H1 (cell line): ENCODE measurements at regions not wholly inside any gene's neighbourhood (a gene's known extent, or its start where the extent isn't known, plus 50 kb on each side); places are given as distances from the start of the nearest gene placed in this dataset.

Source experiments
- CTCF ChIA-PET: fragments of 300-600 bp; sonication (Branson Sonifier 250); formaldehyde crosslinking; loops from one replicate; lab custom pipeline; 2021; ENCODE audit not compliant: partially characterized antibody; lab: Charles Lee
- POLR2A ChIA-PET: fragments of 300-600 bp; sonication (Branson Sonifier 250); formaldehyde crosslinking; loops from one replicate; lab custom pipeline; 2021; ENCODE audit warnings: inconsistent platforms; ENCODE audit not compliant: partially characterized antibody; lab: Charles Lee
- DNase-seq, 2 experiments: peaks; one replicate each; pipeline versions ENCODE4 v3.0.0 to v3.0.0-alpha.2; 2010 to 2022; ENCODE audit warnings: low spot score in 2 of 2, low read depth in 1 of 2, mixed read lengths in 1 of 2
- FAIRE-seq: peaks from 2 replicates; lab custom pipeline; 2011; peaks lifted over from hg19 to GRCh38; lab: Jason Lieb, UNC
- H2AFZ ChIP-seq: 2 replicates; pipeline ENCODE4 v1.8.1; 2012; ENCODE audit warnings: low read length, inconsistent platforms
- H2AK5ac ChIP-seq: 2 replicates; pipeline ENCODE4 v1.6.1; 2013; ENCODE audit warnings: low read depth, low read length
- H2BK120ac ChIP-seq: replicated peaks from 2 replicates; pipeline ENCODE3; 2013; ENCODE audit warnings: low read depth, low read length, inconsistent platforms
- H2BK12ac ChIP-seq: 2 replicates; pipeline ENCODE4 v1.6.1; 2013; ENCODE audit warnings: low read depth, low read length
- H2BK15ac ChIP-seq: 2 replicates; pipeline ENCODE4 v1.6.1; 2013; ENCODE audit warnings: low read length
- H2BK20ac ChIP-seq: 2 replicates; pipeline ENCODE4 v1.6.1; 2013; ENCODE audit warnings: low read length
- H2BK5ac ChIP-seq: 2 replicates; pipeline ENCODE4 v1.6.1; 2013; ENCODE audit warnings: low read depth, low read length
- H3K14ac ChIP-seq: 2 replicates; pipeline ENCODE4 v1.6.1; 2013; ENCODE audit warnings: inconsistent platforms; ENCODE audit not compliant: insufficient read length
- H3K18ac ChIP-seq: 2 replicates; pipeline ENCODE4 v1.6.1; 2013; ENCODE audit warnings: low read length; ENCODE audit errors: extremely low read depth
- H3K23ac ChIP-seq: 2 replicates; pipeline ENCODE4 v1.6.1; 2013; ENCODE audit warnings: inconsistent platforms; ENCODE audit not compliant: insufficient read length
- H3K23me2 ChIP-seq: 2 replicates; pipeline ENCODE4 v1.6.1; 2013; ENCODE audit warnings: low read depth, low read length
- H3K27ac ChIP-seq: 2 replicates; pipeline ENCODE4 v1.6.1; 2011; ENCODE audit warnings: low read depth, low read length, inconsistent platforms
- H3K27me3 ChIP-seq, 4 experiments: replicated peaks in 1 of 4; 1 replicate in 1 of 4; 2 replicates in 3 of 4; pipeline versions ENCODE4 v1.6.1 to v1.8.1; 2011 to 2013; ENCODE audit warnings: low read length in 3 of 4, mild to moderate bottlenecking in 3 of 4, inconsistent platforms in 2 of 4, mixed read lengths in 2 of 4, moderate library complexity in 1 of 4; ENCODE audit not compliant: control insufficient read depth in 3 of 4, insufficient read depth in 3 of 4; ENCODE audit errors: extremely low read depth in 1 of 4
- H3K36me3 ChIP-seq, 4 experiments: 2 replicates each; pipeline versions ENCODE4 v1.6.1 to v1.8.1; 2011 to 2013; ENCODE audit warnings: mild to moderate bottlenecking in 4 of 4, low read length in 3 of 4, moderate library complexity in 2 of 4, control low read depth in 1 of 4, inconsistent platforms in 1 of 4; ENCODE audit not compliant: insufficient read depth in 4 of 4, control insufficient read depth in 2 of 4
- H3K4ac ChIP-seq: replicated peaks from 2 replicates; pipeline ENCODE3; 2013; ENCODE audit warnings: low read length, low read depth, mixed read lengths, inconsistent platforms; ENCODE audit not compliant: insufficient read length
- H3K4me1 ChIP-seq, 4 experiments: replicated peaks in 1 of 4; 1 replicate in 1 of 4; 2 replicates in 3 of 4; pipeline versions ENCODE4 v1.6.1 to v1.8.1; 2011 to 2013; ENCODE audit warnings: low read length in 3 of 4, inconsistent platforms in 2 of 4, mixed read lengths in 1 of 4; ENCODE audit not compliant: insufficient read depth in 4 of 4, control insufficient read depth in 3 of 4
- H3K4me2 ChIP-seq, 2 experiments: 2 replicates each; pipeline versions ENCODE4 v1.6.1 to v1.8.1; 2011 to 2013; ENCODE audit warnings: low read depth in 2 of 2, low read length in 2 of 2, control low read depth in 1 of 2, inconsistent platforms in 1 of 2, mild to moderate bottlenecking in 1 of 2; ENCODE audit not compliant: insufficient read depth in 1 of 2
- H3K4me3 ChIP-seq, 4 experiments: fragments of 200-600, 300-600 bp in 1 of 4; sonication (generic), shearing (Covaris generic), sonication (Bioruptor Twin) in 1 of 4; 2 replicates each; pipeline versions ENCODE4 v1.5.1 to v1.8.1; 2011 to 2016; ENCODE audit warnings: low read length in 4 of 4, low read depth in 3 of 4, control low read depth in 2 of 4, inconsistent platforms in 2 of 4, mild to moderate bottlenecking in 2 of 4, mixed read lengths in 1 of 4, moderate library complexity in 1 of 4; ENCODE audit not compliant: insufficient read depth in 2 of 4; ENCODE audit errors: extremely low read depth in 1 of 4
- H3K56ac ChIP-seq: replicated peaks from 2 replicates; pipeline ENCODE3; 2013; ENCODE audit warnings: low read depth, mild to moderate bottlenecking, mixed read lengths, low read length, inconsistent platforms; ENCODE audit not compliant: insufficient read length
- H3K79me1 ChIP-seq: 2 replicates; pipeline ENCODE4 v1.6.1; 2013; ENCODE audit warnings: low read depth, low read length, control low read depth
- H3K79me2 ChIP-seq, 2 experiments: 2 replicates each; pipeline versions ENCODE4 v1.6.1 to v1.8.1; 2012 to 2013; ENCODE audit warnings: low read length in 2 of 2, mild to moderate bottlenecking in 2 of 2, inconsistent platforms in 1 of 2; ENCODE audit not compliant: insufficient read depth in 2 of 2, control insufficient read depth in 1 of 2
- H3K9ac ChIP-seq, 4 experiments: replicated peaks in 1 of 4; 1 replicate in 1 of 4; 2 replicates in 3 of 4; pipeline versions ENCODE4 v1.6.1 to v1.8.1; 2011 to 2013; ENCODE audit warnings: low read depth in 3 of 4, low read length in 3 of 4, control low read depth in 2 of 4, mild to moderate bottlenecking in 2 of 4, moderate library complexity in 2 of 4, inconsistent platforms in 1 of 4; ENCODE audit errors: extremely low read depth in 1 of 4
- H3K9me3 ChIP-seq, 2 experiments: 2 replicates each; pipeline versions ENCODE4 v1.6.1 to v1.8.1; 2012 to 2013; ENCODE audit warnings: mild to moderate bottlenecking in 2 of 2, moderate library complexity in 2 of 2, control low read depth in 1 of 2, inconsistent platforms in 1 of 2, low read depth in 1 of 2, low read length in 1 of 2, mixed read lengths in 1 of 2; ENCODE audit not compliant: insufficient read depth in 2 of 2
- H4K20me1 ChIP-seq, 2 experiments: replicated peaks in 1 of 2; 2 replicates each; pipeline versions ENCODE3 to v1.8.1; 2011 to 2013; ENCODE audit warnings: inconsistent platforms in 2 of 2, low read length in 2 of 2, mild to moderate bottlenecking in 1 of 2; ENCODE audit not compliant: insufficient read depth in 2 of 2, control insufficient read depth in 1 of 2
- H4K5ac ChIP-seq: 2 replicates; pipeline ENCODE4 v1.6.1; 2013; ENCODE audit warnings: low read length, low read depth, mixed read lengths, inconsistent platforms; ENCODE audit not compliant: insufficient read length
- H4K8ac ChIP-seq: 2 replicates; pipeline ENCODE4 v1.8.0; 2013; ENCODE audit warnings: mild to moderate bottlenecking, moderate library complexity, low read length, inconsistent platforms; ENCODE audit not compliant: insufficient read depth; ENCODE audit errors: extremely low read depth
- H4K91ac ChIP-seq: replicated peaks from 2 replicates; pipeline ENCODE3; 2013; ENCODE audit warnings: low read length, mixed read lengths, inconsistent platforms; ENCODE audit not compliant: insufficient read length
- POLR2A ChIP-seq, 2 experiments: IDR thresholded peaks; 1 replicate in 1 of 2; 2 replicates in 1 of 2; pipeline ENCODE4 v1.6.1; 2011; ENCODE audit warnings: low read depth in 2 of 2, low read length in 2 of 2, mild to moderate bottlenecking in 2 of 2; ENCODE audit errors: control extremely low read depth in 1 of 2
- RBBP5 ChIP-seq: IDR thresholded peaks from 2 replicates; pipeline ENCODE4 v1.7.1; 2012; ENCODE audit warnings: low read depth, mild to moderate bottlenecking, inconsistent platforms, low read length, moderate library complexity, borderline replicate concordance
- SP4 ChIP-seq: IDR thresholded peaks from 2 replicates; pipeline ENCODE4 v1.6.1; 2012; ENCODE audit warnings: low read length, inconsistent platforms
- TBP ChIP-seq: IDR thresholded peaks from 2 replicates; pipeline ENCODE4 v1.6.1; 2011; ENCODE audit warnings: low read depth, low read length, improper control_type of control experiment
- WGBS, 2 experiments: shearing (Covaris generic) in 1 of 2; methylation state at CpG; one replicate each; pipeline versions ENCODE4 v1.1.6 to v1.1.7; 2013 to 2015; ENCODE audit warnings: low lambda C conversion rate in 2 of 2, mixed read lengths in 2 of 2, inconsistent platforms in 1 of 2, low coverage in 1 of 2, missing lambda C conversion rate in 1 of 2; ENCODE audit not compliant: insufficient replicate concordance in 2 of 2, insufficient coverage in 1 of 2, insufficient read length in 1 of 2; ENCODE audit errors: extremely low coverage in 1 of 2, missing lambda C conversion rate in 1 of 2; 5-methylcytosine and 5-hydroxymethylcytosine counted together

DNA sequence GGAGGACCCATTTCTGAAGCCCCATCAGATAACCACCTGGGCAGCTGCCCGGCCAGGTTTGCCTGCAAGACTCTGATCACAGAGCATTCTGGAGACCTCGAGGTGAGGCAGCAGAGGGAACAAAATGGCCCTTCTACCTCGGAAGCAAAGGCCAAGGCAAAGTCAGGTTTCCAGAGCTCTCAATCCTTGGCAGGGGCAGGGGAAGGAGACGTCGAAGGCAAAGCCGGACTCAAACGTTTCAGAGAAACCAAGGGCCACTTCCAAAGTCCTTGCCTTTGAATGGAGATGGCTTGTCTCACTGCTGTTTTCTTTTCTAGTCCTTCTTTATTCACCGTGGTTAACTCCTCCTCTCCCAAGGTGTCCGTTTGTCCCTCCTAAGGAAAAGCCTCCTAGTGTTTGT is 355.3 kb downstream of the SOX9 start:
- H3K4me3 ChIP-seq, result peak overlapping the region in 3 of 4 experiments; percentile 27 to 45 (median 30); a peak in 5 of 8 replicates
- ChIA-PET CTCF (interaction anchor here (1.2 to 1.3 kb wide), 3 partner anchors 30 to 65 kb away, joined by 3 to 4 read pairs (median 4); no protein-coding TSS in a partner anchor), POLR2A (interaction anchor here (0.6 to 1.9 kb wide), 10 partner anchors 10 to 1003 kb away, joined by 3 to 9 read pairs (median 3); no protein-coding TSS in a partner anchor)
- no peaks in the 10 kb centered on the region for H3K23me2 ChIP-seq
- peak overlapping the region; percentile 88 for H4K91ac ChIP-seq
- H3K36me3 ChIP-seq, result no peaks in the 10 kb centered on the region
- peak overlapping the region; percentile 52; the same call in 1 of the 2 replicates for H3K18ac ChIP-seq
- DNase-seq (peak in 1 of 2 experiments; percentile 55), FAIRE-seq (no peak)
- H2BK5ac ChIP-seq, result peak overlapping the region; percentile 80; the same call in 1 of the 2 replicates
- H3K79me1 ChIP-seq, result no peaks in the 10 kb centered on the region
- H3K27ac ChIP-seq, result peak overlapping the region; percentile 91
- H2AK5ac ChIP-seq, result peak overlapping the region; percentile 7; the same call in 1 of the 2 replicates
- H4K5ac ChIP-seq, result peak overlapping the region; percentile 91
- H3K56ac ChIP-seq, result peak overlapping the region; percentile 48
- peak overlapping the region; percentile 62 for H2BK20ac ChIP-seq
- H3K4me1 ChIP-seq, result peaks cover 13 to 31% (median 27%) of the 10 kb centered on the region in 4 experiments; a peak in 6 of 7 replicates
- H3K4ac ChIP-seq, result peak overlapping the region; percentile 11
- no peak overlapping the region for H3K14ac ChIP-seq
- 16% methylated on average over 9 of the region's 9 CpGs; no CpG with 5 or more reads in 1 of the 2 experiments for WGBS, 2 experiments
- H3K9me3 ChIP-seq, result no peaks in the 10 kb centered on the region
- H3K9ac ChIP-seq, result peak overlapping the region in 2 of 4 experiments; percentile 58 to 62; a peak in 4 of 7 replicates
- no peak overlapping the region for H3K23ac ChIP-seq
- no peaks in the 10 kb centered on the region for H3K79me2 ChIP-seq
- no peak overlapping the region for H2BK15ac ChIP-seq
- peak overlapping the region; percentile 78 for H2BK12ac ChIP-seq
- no peaks in the 10 kb centered on the region for H3K27me3 ChIP-seq
- H3K4me2 ChIP-seq, result peak overlapping the region; percentile 63 to 65
- no peaks in the 10 kb centered on the region for H4K20me1 ChIP-seq
- TF ChIP-seq RBBP5 (no peak), TBP (0 out of 2 replicates have a peak, but pooled peaks have one; percentile 7), POLR2A (IDR thresholded peaks at IDR 0.05; ENCODE audit: control extremely low read depth in 1 of 2, low read depth in 2 of 2, low read length in 2 of 2) (0 out of 3 replicates have a peak, but pooled peaks of 1 of the 2 experiments have one; percentile 25), SP4 (peak; percentile 16; the same call in 1 of the 2 replicates)
- peak overlapping the region; percentile 94 for H4K8ac ChIP-seq
- H2BK120ac ChIP-seq, result peak overlapping the region; percentile 59
- H2AFZ ChIP-seq, result no peak overlapping the region; the same call in 1 of the 2 replicates
